HG03103 (cell line): ENCODE measurements at regions not wholly inside any gene's neighbourhood (a gene's known extent, or its start where the extent isn't known, plus 50 kb on each side); places are given as distances from the start of the nearest gene placed in this dataset.

Source experiments
- ATAC-seq: cut with Tn5 transposase; IDR thresholded peaks from one replicate; pipeline ENCODE4 v1.9.1; 2021; ENCODE audit warnings: low read depth; ENCODE audit not compliant: unreplicated experiment

GRCh38 chr1:221439747-221440501, 302.0 kb downstream of the DUSP10 start:
- no peak for ATAC-seq

GRCh38 chr1:221440658-221441057, 301.2 kb downstream of the DUSP10 start:
- no peak for ATAC-seq

DNA sequence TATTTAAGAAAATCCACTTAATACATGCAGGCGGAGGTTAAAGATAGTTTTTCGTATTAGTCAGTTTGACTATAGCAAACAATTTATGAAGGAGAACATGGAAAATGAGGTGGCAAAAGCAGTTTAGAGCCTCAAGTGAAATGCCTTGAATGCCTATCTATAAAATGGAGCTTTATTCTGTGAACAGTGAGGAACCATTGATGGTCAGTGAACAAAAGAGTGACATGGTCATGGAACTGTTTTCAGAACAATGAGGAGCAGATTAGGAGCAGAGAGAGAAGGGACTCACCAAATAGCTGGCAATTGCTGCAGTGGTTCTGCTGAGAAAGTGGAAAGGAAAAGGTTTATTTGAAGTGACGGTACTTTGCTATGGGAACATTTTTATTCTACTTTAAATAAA, 299.8 kb downstream of the DUSP10 start:
- ATAC-seq = no peak

DNA sequence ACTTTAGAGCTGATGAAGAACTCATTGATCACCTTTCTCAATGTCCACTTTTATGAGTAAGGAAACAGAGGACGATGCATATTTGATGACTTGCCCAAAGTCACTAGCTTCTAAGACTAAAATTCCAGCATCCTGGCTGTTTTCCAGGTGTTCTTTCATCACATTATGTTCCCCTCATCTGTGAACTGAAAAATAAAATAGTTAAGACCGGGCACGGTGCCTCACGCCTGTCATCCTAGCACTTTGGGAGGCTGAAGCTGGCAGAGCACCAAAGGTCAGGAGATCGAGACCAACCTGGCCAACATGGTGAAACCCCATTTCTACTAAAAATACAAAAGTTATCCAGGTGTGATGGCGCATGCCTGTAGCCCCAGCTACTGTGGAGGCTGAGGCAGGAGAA, 297.5 kb downstream of the DUSP10 start:
- no peak for ATAC-seq

GRCh38 chr1:221448585-221449175, 293.2 kb downstream of the DUSP10 start:
- no peak for ATAC-seq

GRCh38 chr1:221449194-221449593, 292.7 kb downstream of the DUSP10 start:
- ATAC-seq = no peak

- ATAC-seq = no peak
Observed at GRCh38 chr1:221449801-221450470, 292.0 kb downstream of the DUSP10 start.

DNA sequence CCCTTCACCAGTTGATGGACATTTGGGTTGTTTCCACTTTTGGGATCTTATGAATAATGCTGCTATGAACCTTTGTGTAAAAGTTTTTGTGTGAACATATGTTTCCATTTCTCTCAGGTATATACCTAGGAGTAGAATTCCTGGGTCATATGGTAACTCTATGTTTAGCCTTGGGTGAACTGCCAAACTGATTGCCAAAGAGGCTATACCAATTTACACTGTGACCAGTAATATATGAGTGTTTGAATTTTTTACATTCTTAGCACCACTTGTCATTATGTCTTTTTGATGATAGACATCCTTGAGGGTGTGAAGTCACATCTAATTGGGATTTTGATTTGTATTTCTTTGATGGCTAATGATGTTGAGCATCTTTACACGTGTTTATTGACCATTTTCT, 290.1 kb downstream of the DUSP10 start:
- no peak for ATAC-seq

GRCh38 chr1:221454096-221454495, 287.8 kb downstream of the DUSP10 start:
- no peak for ATAC-seq

DNA sequence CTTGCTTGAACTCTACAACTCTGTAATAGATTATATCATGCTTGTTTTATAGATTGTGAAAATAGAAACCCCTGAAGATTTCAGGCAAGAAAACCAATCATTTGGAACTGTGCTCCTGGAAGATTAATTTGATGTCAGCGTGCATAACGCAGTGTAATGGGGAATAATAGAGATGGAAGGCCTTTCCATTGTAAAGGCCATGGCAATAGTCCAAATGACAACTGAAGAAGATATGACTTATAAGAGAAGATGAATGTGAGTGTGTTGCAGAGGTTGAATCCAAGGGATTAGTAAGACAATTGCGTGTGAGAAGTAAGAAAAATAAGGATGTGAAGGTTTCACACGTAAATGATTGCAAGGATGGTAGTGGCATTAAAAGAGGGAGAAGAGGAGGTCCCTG, 285.0 kb downstream of the DUSP10 start:
- no peak for ATAC-seq

- ATAC-seq = no peak
Observed at GRCh38 chr1:221457685-221458446, 284.0 kb downstream of the DUSP10 start.

DNA sequence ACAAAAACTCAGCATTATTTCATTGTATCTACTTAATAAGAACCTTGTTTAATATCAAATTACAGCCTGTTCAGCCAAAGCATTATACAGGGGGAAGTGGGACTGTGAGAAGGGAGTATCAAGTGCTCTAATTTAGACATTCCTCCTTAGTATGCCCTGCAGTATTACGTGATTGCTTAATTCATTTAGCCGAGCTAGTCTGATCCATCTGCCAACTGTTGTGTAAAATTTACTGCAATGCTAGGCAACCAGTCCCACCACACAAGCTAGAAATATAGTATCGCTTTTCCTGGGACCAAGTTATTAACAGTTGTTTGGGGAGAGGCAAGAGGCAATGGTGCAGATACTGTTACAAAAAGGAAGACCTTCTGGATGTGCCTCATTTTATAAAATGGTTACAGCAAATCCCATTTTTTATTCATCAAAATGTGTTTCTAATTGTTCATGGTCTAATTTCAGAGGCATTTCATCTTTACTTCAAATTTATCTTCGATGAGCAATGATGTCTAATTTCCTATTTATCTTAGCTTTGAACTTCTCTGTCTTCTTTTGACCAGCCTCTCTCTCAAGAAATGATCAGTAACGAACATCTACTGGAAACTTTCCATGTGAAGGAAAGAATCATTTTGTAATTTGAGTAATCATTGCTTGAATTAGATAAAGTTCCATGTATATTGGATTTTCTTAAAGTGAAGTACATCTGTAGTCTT, 283.3 kb downstream of the DUSP10 start:
- no peak for ATAC-seq

GRCh38 chr1:221459558-221459957, 282.3 kb downstream of the DUSP10 start:
- ATAC-seq = no peak

DNA sequence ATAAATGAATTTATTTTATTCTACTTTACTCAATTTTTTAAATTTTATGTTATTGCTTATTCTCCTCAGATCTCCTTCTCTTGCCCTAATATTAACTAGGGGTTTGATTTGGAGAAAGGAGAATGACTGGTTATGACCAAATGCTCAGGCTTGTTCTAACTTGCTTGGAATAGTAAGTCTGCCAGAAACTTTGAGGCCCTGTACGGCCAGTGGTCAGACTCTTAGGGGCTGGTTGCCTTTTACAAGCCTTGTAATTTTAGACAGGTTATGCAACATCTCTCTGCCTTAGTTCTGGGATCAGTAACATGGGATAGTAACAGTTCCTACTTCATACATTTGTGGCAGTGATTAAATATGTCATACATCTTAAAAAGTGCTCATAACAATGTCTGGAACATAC, 279.5 kb downstream of the DUSP10 start:
- ATAC-seq = no peak

DNA sequence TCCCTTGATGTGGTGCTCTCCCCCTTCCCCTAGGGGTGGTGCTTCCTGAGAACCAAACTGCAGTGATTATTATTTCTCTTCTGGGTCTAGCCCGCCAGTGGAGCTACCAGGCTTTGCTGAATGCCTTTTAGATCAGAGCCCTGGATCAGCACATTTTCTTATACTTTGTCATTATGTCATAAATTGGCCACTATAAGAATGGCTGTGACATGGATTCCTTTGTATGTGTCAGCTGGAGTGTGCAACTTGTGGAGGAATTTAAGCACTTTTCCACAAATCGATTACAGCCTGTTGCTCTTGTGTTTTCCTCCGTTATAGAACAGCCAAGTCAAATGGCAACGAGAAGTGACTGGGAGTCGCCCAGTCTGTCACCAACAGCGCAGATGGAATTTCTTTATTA, 273.3 kb downstream of the DUSP10 start:
- ATAC-seq = no peak

DNA sequence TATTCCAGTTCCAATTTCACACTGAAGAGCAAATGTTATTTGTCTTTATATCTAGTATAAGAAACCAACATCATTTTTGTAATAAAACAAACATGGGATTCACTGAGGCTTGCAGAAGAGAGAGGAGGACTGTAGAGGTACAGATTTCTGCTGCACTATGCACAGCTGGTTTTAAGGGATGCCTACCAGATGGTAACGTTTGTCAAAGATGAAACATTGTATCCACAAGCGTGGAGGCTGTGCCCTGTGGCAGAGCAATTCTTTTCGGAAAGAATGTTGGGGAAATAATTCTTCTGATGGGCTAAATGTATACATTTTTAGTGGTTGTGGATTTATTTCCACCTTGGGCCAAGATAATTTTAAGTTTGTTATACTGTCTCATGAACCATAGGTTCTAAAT, 272.4 kb downstream of the DUSP10 start:
- ATAC-seq = no peak

DNA sequence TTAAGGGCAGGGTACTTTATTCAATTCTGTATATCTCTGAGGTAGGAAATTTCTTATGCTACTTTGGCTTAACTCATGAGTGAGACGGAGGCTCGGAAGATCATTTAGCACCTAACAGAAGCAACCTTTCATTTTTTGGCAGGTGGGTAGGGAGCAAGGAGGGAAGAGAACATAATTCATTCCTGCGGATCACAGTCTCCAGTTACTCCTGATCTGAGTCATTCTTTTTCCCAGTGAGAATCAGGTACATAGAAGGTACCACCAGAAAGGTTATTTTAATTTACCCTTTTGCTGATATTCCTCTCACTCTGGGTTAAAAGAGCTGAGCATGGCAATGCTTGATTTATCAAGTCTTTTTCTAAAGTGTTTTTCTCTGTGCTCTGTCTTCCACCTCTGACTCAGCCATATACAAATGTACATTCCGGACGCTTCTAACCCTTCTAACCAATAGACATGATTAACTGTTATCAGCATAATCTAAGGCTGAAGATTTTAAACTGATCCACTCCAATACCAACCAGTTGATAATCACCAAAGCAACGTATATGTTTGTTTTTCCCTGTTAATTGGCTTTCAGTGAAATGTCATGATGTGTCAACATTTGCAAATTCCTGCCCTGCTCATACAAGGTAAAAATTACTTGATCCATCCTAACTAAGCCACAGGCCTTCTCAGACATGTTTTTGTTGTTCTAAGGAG, 271.7 kb downstream of the DUSP10 start:
- ATAC-seq = no peak

DNA sequence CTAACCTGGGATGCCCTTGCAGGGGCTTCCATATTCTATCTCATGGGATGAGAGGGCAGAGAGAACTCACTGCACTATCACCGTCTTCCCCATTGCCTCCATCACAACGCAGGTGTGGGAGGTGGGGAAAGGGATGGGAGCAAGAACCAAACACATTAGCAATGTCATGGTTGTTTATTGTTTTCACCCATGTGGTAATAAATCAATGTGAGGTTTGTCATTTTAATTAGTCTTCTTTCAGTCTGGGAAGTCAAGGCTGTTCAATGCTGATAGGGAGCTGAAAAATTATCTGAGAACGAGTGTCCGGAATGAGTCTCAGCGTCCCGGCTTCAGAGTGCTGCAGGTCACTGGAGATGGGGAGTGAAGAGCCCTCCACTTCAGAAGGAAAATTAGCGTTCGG, 268.5 kb downstream of the DUSP10 start:
- no peak for ATAC-seq

- ATAC-seq = no peak
Observed at GRCh38 chr1:221477252-221477651, 264.6 kb downstream of the DUSP10 start.
